Neural cell (in vitro differentiated cells): ENCODE measurements at regions not wholly inside any gene's neighbourhood (a gene's known extent, or its start where the extent isn't known, plus 50 kb on each side); places are given as distances from the start of the nearest gene placed in this dataset.

Experiments
- H2AFZ ChIP-seq: fragments of 200-600, 300-800 bp; sonication (generic), shearing (Covaris generic); 2 replicates; pipeline ENCODE4 v1.6.0; 2014; ENCODE audit warnings: low read depth, mild to moderate bottlenecking, antibody characterized with exemption, low read length, moderate library complexity
- H3F3A ChIP-seq: fragments of 200-600 bp; shearing (Covaris generic); 2 replicates; pipeline ENCODE4 v1.6.1; 2016; ENCODE audit warnings: mild to moderate bottlenecking, moderate library complexity, mixed read lengths, antibody characterized with exemption, low read length; ENCODE audit not compliant: insufficient read depth, poor library complexity, severe bottlenecking
- H3K27ac ChIP-seq: fragments of 200-600, 300-800 bp; sonication (generic), shearing (Covaris generic); 2 replicates; pipeline ENCODE4 v1.5.1; 2014; ENCODE audit warnings: mild to moderate bottlenecking, low read length, moderate library complexity
- H3K27me3 ChIP-seq: fragments of 300-800, 200-600 bp; sonication (generic), shearing (Covaris generic); 2 replicates; pipeline ENCODE4 v1.6.0; 2014; ENCODE audit warnings: mild to moderate bottlenecking, low read depth, low read length, moderate library complexity; ENCODE audit not compliant: insufficient read depth
- H3K36me3 ChIP-seq: fragments of 300-800, 200-600 bp; sonication (generic), shearing (Covaris generic); 2 replicates; pipeline ENCODE4 v1.5.1; 2014; ENCODE audit warnings: mild to moderate bottlenecking, antibody characterized with exemption, low read length, moderate library complexity; ENCODE audit not compliant: insufficient read depth
- H3K4me2 ChIP-seq: fragments of 300-800, 200-600 bp; sonication (generic), shearing (Covaris generic); 2 replicates; pipeline ENCODE4 v1.6.0; 2014; ENCODE audit warnings: mild to moderate bottlenecking, low read length
- H3K4me3 ChIP-seq: fragments of 300-800, 200-600 bp; sonication (generic), shearing (Covaris generic); 2 replicates; pipeline ENCODE4 v1.5.1; 2014; ENCODE audit warnings: mild to moderate bottlenecking, low read length, moderate library complexity
- H3K79me2 ChIP-seq: fragments of 200-600 bp; shearing (Covaris generic); replicated peaks from 2 replicates; pipeline ENCODE4 v1.6.0; 2014; ENCODE audit warnings: mild to moderate bottlenecking, low read length, moderate library complexity; ENCODE audit not compliant: insufficient read depth
- H3K9ac ChIP-seq: fragments of 300-800, 200-600 bp; sonication (generic), shearing (Covaris generic); 2 replicates; pipeline ENCODE4 v1.6.1; 2016; ENCODE audit warnings: mild to moderate bottlenecking, low read length, mixed read lengths
- H3K9me2 ChIP-seq: fragments of 200-600 bp; shearing (Covaris generic); 2 replicates; pipeline ENCODE4 v1.6.1; 2016; ENCODE audit warnings: mild to moderate bottlenecking, low read length, mixed read lengths; ENCODE audit not compliant: insufficient read depth
- H3K9me3 ChIP-seq: fragments of 200-600, 300-800 bp; sonication (generic), shearing (Covaris generic); 2 replicates; pipeline ENCODE4 v1.6.1; 2016; ENCODE audit warnings: mild to moderate bottlenecking, mixed run types, low read length, moderate library complexity, mixed read lengths
- H4K20me1 ChIP-seq: fragments of 200-600 bp; shearing (Covaris generic); 2 replicates; pipeline ENCODE4 v1.6.1; 2016; ENCODE audit warnings: mild to moderate bottlenecking, mixed run types; ENCODE audit not compliant: insufficient read depth
- CTCF ChIP-seq: fragments of 450-650 bp; IDR thresholded peaks from 2 replicates; pipeline ENCODE4 v1.5.1; 2014; ENCODE audit warnings: antibody characterized with exemption, mild to moderate bottlenecking, moderate library complexity; ENCODE audit not compliant: poor library complexity, severe bottlenecking
- EP300 ChIP-seq: fragments of 450-650 bp; conservative IDR thresholded peaks from 2 replicates; pipeline ENCODE4 v1.6.1; 2014; ENCODE audit warnings: antibody characterized with exemption, mild to moderate bottlenecking, moderate library complexity; ENCODE audit not compliant: poor library complexity, severe bottlenecking
- EZH2 ChIP-seq: fragments of 200-600, 300-800 bp; shearing (Covaris generic), sonication (generic); IDR thresholded peaks from 2 replicates; pipeline ENCODE4 v1.6.1; 2014; ENCODE audit warnings: antibody characterized with exemption, low read length, borderline replicate concordance, mild to moderate bottlenecking; ENCODE audit not compliant: insufficient read depth, poor library complexity, severe bottlenecking
- MXI1 ChIP-seq: fragments of 450-650 bp; conservative IDR thresholded peaks from 2 replicates; pipeline ENCODE4 v1.6.1; 2014; ENCODE audit warnings: antibody characterized with exemption, mild to moderate bottlenecking; ENCODE audit not compliant: poor library complexity, severe bottlenecking
- RAD21 ChIP-seq: fragments of 450-650 bp; conservative IDR thresholded peaks from 2 replicates; pipeline ENCODE4 v1.6.1; 2014; ENCODE audit warnings: antibody characterized with exemption, mild to moderate bottlenecking, moderate library complexity
- REST ChIP-seq: IDR thresholded peaks from 2 replicates; pipeline ENCODE4 v1.6.1; 2012; ENCODE audit warnings: borderline replicate concordance
- SMC3 ChIP-seq: fragments of 450-650 bp; conservative IDR thresholded peaks from 2 replicates; pipeline ENCODE4 v1.6.1; 2014; ENCODE audit warnings: antibody characterized with exemption, mild to moderate bottlenecking, moderate library complexity; ENCODE audit not compliant: poor library complexity
- TAF1 ChIP-seq: IDR thresholded peaks from 2 replicates; pipeline ENCODE4 v1.6.1; 2012; ENCODE audit warnings: low read depth

GRCh38 chr1:103371234-103371633 lies 154.3 kb upstream of the RNPC3 start:
- H3K9me3 ChIP-seq = no peaks in the 10 kb centered on the region
- H3K27ac ChIP-seq = no peak overlapping the region
- no peaks in the 10 kb centered on the region for H3K27me3 ChIP-seq
- H3K36me3 ChIP-seq = no peaks in the 10 kb centered on the region
- no peaks in the 10 kb centered on the region for H4K20me1 ChIP-seq
- H3K4me2 ChIP-seq = no peak overlapping the region
- no peak for TF ChIP-seq MXI1
- no peak for TF ChIP-seq REST
- TF ChIP-seq CTCF = no peak
- no peak for TF ChIP-seq EZH2
- TF ChIP-seq TAF1 = no peak
- TF ChIP-seq EP300 = no peak
- no peak overlapping the region for H3K9ac ChIP-seq
- H3K4me3 ChIP-seq = no peak overlapping the region
- no peak overlapping the region for H2AFZ ChIP-seq
- no peaks in the 10 kb centered on the region for H3K79me2 ChIP-seq
- no peaks in the 10 kb centered on the region for H3F3A ChIP-seq
- H3K9me2 ChIP-seq = no peaks in the 10 kb centered on the region

GRCh38 chr1:103367186-103367585 lies 158.3 kb upstream of the RNPC3 start:
- Histone ChIP-seq H3K4me3 (no peak overlapping the region), H3K9ac (no peak overlapping the region), H3K9me3 (no peaks in the 10 kb centered on the region), H3K27ac (no peak overlapping the region), H3K36me3 (no peaks in the 10 kb centered on the region), H4K20me1 (no peaks in the 10 kb centered on the region), H3K9me2 (no peaks in the 10 kb centered on the region), H3K79me2 (no peaks in the 10 kb centered on the region), H3F3A (no peaks in the 10 kb centered on the region), H3K27me3 (no peaks in the 10 kb centered on the region), H3K4me2 (no peak overlapping the region), H2AFZ (no peak overlapping the region)
- TF ChIP-seq RAD21 = no peak

- TF ChIP-seq EP300 = no peak
- no peak for TF ChIP-seq RAD21
- TF ChIP-seq EZH2 = no peak
- TF ChIP-seq SMC3 = no peak
- no peak for TF ChIP-seq CTCF
- no peak for TF ChIP-seq TAF1
- Histone ChIP-seq H4K20me1 (no peaks in the 10 kb centered on the region), H3K9me2 (no peaks in the 10 kb centered on the region), H3K27me3 (no peaks in the 10 kb centered on the region), H3K9ac (no peak overlapping the region), H3F3A (no peaks in the 10 kb centered on the region), H3K4me3 (no peak overlapping the region), H3K9me3 (no peaks in the 10 kb centered on the region), H3K27ac (no peak overlapping the region), H3K79me2 (no peaks in the 10 kb centered on the region), H3K4me2 (no peak overlapping the region), H2AFZ (no peak overlapping the region), H3K36me3 (no peaks in the 10 kb centered on the region)
Observed at GRCh38 chr1:103365860-103366569, 159.5 kb upstream of the RNPC3 start.
